Activated naive CD8-positive, alpha-beta T cell treated with anti-CD3 and anti-CD28 coated beads, Interleukin-2, amount 50 U/mL, for 24 hours (primary cell): ENCODE measurements at regions not wholly inside any gene's neighbourhood (a gene's known extent, or its start where the extent isn't known, plus 50 kb on each side); places are given as distances from the start of the nearest gene placed in this dataset.

Experiments used
- ATAC-seq: fragments of 150-1000 bp; cut with Tn5 transposase; one replicate; pipeline ENCODE4 v1.10.0; 2021
- DNase-seq: peaks from one replicate; pipeline ENCODE4 v3.0.0; 2021
- H3K27ac Mint-ChIP-seq: one replicate; pipeline ENCODE4 v1.8.0; 2021; ENCODE audit warnings: mild to moderate bottlenecking, mixed read lengths
- H3K27me3 Mint-ChIP-seq: one replicate; pipeline ENCODE4 v1.8.0; 2021; ENCODE audit warnings: mixed read lengths
- H3K36me3 Mint-ChIP-seq: one replicate; pipeline ENCODE4 v1.8.0; 2021; ENCODE audit warnings: low read depth, mixed read lengths
- H3K4me1 Mint-ChIP-seq: one replicate; pipeline ENCODE4 v1.8.0; 2021; ENCODE audit warnings: mixed read lengths
- H3K4me3 Mint-ChIP-seq: one replicate; pipeline ENCODE4 v1.8.0; 2021; ENCODE audit warnings: mild to moderate bottlenecking, moderate library complexity, mixed read lengths
- H3K9me3 Mint-ChIP-seq: one replicate; pipeline ENCODE4 v1.8.0; 2021; ENCODE audit warnings: mixed read lengths

DNA sequence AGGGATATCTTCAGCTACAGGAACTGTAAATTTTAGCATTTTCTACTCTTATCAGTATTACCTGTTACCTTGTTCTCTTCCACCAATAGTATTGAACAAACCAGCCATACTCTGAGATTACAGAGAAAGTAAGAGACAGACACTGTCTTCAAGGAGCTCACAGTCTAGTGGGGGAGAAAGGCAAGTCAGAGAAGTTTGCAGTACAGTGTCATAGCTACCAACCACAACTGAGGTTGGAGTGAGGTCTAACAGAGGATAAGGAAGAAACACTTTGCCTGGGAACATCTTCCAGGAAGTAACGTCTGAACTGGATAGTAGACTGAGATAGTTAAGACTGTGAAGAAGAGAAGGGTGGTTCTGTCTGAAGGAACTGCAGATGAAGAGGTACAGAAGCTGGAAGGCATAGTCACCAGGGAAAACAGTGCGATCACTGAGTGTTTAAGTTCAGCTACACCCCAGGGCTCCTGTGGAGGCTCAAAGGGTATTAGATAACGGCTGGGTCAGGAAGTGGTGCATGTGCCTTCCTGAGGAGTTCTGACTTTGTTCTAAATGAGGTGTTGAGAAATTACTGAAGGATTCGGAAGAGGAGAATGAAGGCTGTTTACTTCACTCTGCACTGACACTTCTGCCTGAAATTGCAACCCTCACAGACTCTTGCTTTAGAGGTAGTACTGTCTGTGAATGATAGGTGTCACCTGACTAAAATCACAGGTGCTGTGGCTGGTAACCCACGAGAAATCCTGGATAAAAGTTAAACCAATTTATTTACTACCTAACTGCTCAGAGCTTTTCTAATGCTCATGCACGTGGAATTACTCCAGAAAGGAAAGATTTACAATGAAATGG is 841.6 kb downstream of the MAT2B start:
- H3K4me3 Mint-ChIP-seq = no peak overlapping the region
- no peak overlapping the region for H3K27ac Mint-ChIP-seq
- no peaks in the 10 kb centered on the region for H3K27me3 Mint-ChIP-seq
- H3K4me1 Mint-ChIP-seq = no peaks in the 10 kb centered on the region
- H3K36me3 Mint-ChIP-seq = no peaks in the 10 kb centered on the region
- no peak for DNase-seq
- ATAC-seq = no peak
- H3K9me3 Mint-ChIP-seq = no peaks in the 10 kb centered on the region

DNA sequence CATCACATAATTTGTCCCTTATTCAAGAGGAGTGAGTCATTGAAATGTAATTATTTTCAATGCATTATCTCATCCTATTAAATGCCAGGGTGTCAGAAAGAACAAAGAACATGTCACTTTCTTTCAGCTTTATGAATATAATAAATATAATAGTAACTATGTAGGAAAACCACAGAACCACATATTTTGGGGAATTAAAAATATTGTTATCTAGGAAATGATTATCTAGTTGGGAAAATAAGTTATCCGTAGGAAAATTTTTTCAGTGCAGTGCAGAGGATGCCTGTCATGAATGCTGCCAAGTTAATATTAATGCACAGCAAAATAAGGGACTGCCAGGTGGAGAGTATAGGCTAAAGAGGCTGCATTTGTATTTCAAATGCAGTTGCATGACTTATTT is 844.8 kb downstream of the MAT2B start:
- Mint-ChIP-seq H3K27me3 (no peaks in the 10 kb centered on the region), H3K36me3 (no peaks in the 10 kb centered on the region)
- no peak for ATAC-seq

DNA sequence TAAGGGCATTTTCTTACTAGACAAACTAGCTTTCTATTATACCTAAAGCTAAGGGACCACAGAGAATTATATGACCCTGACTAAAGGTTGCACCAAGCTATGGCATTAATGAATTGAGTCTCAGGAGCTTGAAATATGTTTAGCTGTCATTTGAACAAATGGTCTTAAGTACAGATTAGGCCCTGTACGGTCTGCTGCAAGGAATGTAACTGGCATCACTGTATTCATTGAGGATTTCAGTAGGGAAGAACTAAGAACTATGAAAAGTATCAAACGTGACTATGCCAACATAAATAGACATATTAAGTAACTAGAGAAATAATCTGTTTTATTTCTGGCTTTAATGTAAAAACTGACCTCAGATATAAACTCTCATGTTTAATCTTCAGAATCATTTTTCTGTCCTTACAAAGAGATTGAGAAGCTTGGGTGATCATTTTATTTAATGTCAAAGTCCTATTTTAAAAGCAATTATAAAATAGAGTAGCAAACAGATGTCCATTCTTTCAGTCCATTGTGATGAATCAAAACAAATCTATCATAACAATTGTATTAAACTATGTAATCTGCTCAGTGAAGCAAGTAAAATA is 845.9 kb downstream of the MAT2B start:
- Mint-ChIP-seq H3K36me3 (no peaks in the 10 kb centered on the region), H3K9me3 (no peaks in the 10 kb centered on the region), H3K4me1 (no peaks in the 10 kb centered on the region), H3K27ac (no peak overlapping the region), H3K4me3 (no peak overlapping the region), H3K27me3 (no peaks in the 10 kb centered on the region)
- ATAC-seq (no peak), DNase-seq (no peak)

More for the DNA sequence above, 844.8 kb downstream of the MAT2B start:
- DNase-seq = no peak
- Mint-ChIP-seq H3K27ac (no peak overlapping the region), H3K4me1 (no peaks in the 10 kb centered on the region), H3K9me3 (no peaks in the 10 kb centered on the region), H3K4me3 (no peak overlapping the region)

DNA sequence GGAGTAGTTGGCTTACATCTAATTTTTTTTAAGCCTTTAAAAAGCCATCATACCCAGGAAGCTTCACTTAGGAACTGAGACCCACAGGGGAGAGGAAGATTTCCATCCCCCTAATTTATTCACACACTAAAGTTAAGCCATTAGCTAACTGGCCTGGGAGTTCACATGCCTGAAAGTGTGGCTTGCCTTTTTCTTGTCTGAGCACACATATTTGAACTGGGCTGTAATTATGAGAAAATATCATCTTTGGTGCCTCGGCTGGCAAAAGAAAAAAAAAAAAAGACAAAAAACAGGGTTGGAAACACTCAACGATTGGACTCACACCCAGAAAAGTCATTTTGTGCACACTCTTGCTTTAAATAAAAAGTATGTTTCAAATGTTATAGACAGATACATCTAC is 847.3 kb downstream of the MAT2B start:
- Mint-ChIP-seq H3K9me3 (no peaks in the 10 kb centered on the region), H3K27me3 (no peaks in the 10 kb centered on the region)

DNA sequence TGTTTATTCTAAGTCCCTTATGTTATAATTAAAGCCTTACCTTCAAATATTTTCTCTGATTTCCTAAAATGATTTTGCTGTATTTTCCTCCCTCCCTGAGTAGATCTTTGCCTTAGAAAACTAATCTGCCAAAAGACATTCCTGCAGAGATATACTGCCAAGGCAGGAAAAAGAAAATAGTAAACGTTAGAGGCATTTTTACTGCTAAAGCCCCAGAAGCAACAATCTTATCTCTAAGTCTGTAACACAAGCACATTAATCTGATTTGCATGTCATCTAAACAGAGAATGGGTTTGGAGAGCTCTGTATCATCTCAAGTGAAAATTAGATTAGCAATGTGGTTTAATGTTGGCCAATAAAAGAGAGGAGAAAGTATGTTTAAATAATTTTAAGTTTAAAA is 847.7 kb downstream of the MAT2B start:
- Mint-ChIP-seq H3K4me3 (no peak overlapping the region), H3K36me3 (no peaks in the 10 kb centered on the region), H3K27ac (no peak overlapping the region), H3K27me3 (no peaks in the 10 kb centered on the region), H3K9me3 (no peaks in the 10 kb centered on the region), H3K4me1 (no peaks in the 10 kb centered on the region)
- ATAC-seq (no peak), DNase-seq (no peak)

More for the DNA sequence above, 847.3 kb downstream of the MAT2B start:
- Mint-ChIP-seq H3K4me1 (no peaks in the 10 kb centered on the region), H3K27ac (no peak overlapping the region), H3K36me3 (no peaks in the 10 kb centered on the region), H3K4me3 (no peak overlapping the region)
- no peak for DNase-seq
- ATAC-seq = no peak

DNA sequence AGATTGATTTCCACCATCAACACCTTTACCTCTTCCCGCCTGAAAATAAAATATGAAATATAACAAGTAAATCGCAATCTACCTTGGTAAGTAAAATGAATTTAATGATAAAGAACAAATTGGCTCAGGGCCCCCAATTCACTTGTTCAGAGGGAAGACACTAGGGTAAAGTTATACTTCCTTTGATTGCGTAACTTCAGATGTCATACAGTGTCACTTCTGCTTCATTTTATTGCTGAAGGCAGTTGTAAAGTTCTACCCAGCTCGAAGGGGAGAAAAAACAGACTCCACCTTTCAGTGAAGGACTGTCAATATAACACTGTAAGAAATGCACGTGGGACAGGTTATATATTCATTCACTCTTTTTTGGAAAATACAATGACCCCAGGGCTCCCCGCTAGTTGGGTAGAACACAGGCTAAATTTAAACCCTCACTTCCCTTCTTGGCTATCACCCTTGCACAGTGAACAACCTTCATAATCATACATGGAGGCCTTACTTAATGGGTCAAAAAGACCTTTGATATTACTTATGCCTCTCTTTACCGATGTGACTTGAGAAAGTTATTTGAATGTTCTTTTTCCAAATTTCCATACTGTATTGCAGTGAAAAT is 848.8 kb downstream of the MAT2B start:
- H3K9me3 Mint-ChIP-seq = no peaks in the 10 kb centered on the region
- H3K27ac Mint-ChIP-seq = no peak overlapping the region
- no peaks in the 10 kb centered on the region for H3K27me3 Mint-ChIP-seq
- H3K36me3 Mint-ChIP-seq = no peaks in the 10 kb centered on the region
- DNase-seq = no peak
- ATAC-seq = no peak
- no peak overlapping the region for H3K4me3 Mint-ChIP-seq
- H3K4me1 Mint-ChIP-seq = no peaks in the 10 kb centered on the region

DNA sequence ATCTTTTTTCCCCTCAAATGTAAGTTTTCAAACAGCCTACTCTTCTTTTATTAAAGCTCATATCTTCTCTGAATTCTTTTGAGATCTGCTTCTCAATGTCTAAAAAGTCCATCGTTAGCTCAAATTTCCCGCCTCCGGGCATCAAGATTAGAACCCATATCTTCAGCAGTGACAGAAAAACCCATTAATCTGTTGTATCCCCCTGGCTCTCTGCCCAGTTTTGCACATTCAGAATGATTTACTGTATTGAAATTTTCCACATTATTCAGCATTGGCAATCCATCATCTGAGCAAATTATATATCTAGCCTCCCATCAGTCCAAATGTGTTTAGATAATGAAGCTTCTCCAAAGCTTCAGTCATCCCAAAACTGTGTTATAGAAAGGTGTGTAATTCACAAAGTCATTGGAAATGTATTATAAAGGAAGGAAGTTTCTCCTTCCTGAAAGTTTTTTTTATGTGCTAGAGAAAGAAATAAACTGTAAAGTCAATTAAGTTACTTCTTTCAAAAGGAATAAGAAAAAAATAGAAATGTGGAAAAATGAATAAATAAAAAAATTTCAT is 849.9 kb downstream of the MAT2B start:
- no peaks in the 10 kb centered on the region for H3K27me3 Mint-ChIP-seq
- H3K4me3 Mint-ChIP-seq = no peak overlapping the region
- ATAC-seq (no peak), DNase-seq (no peak)
- H3K4me1 Mint-ChIP-seq = no peaks in the 10 kb centered on the region
- no peak overlapping the region for H3K27ac Mint-ChIP-seq
- H3K9me3 Mint-ChIP-seq = no peaks in the 10 kb centered on the region
- no peaks in the 10 kb centered on the region for H3K36me3 Mint-ChIP-seq

DNA sequence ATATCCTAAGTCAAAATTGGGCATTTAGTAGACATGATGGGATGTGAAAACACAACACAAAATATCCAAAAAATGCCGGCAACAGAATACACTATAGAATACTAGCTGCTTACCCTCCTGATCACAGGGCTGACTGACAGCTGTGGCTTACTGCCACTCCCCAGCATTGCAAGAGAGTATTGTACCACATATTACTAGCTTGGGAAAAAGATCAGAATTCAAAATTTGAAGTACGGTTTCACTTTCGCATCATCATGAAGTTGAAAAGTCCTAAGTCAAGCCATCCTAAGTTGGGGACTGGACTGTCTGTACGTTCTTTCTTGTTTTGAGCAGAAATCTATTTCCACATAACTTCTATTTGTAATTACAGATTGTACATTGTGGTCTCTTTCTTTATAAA is 851.4 kb downstream of the MAT2B start:
- H3K4me1 Mint-ChIP-seq = no peaks in the 10 kb centered on the region
- no peaks in the 10 kb centered on the region for H3K9me3 Mint-ChIP-seq
- no peak overlapping the region for H3K27ac Mint-ChIP-seq
- H3K4me3 Mint-ChIP-seq = no peak overlapping the region
- ATAC-seq = no peak
- H3K27me3 Mint-ChIP-seq = no peaks in the 10 kb centered on the region
- H3K36me3 Mint-ChIP-seq = no peaks in the 10 kb centered on the region
- DNase-seq = no peak

DNA sequence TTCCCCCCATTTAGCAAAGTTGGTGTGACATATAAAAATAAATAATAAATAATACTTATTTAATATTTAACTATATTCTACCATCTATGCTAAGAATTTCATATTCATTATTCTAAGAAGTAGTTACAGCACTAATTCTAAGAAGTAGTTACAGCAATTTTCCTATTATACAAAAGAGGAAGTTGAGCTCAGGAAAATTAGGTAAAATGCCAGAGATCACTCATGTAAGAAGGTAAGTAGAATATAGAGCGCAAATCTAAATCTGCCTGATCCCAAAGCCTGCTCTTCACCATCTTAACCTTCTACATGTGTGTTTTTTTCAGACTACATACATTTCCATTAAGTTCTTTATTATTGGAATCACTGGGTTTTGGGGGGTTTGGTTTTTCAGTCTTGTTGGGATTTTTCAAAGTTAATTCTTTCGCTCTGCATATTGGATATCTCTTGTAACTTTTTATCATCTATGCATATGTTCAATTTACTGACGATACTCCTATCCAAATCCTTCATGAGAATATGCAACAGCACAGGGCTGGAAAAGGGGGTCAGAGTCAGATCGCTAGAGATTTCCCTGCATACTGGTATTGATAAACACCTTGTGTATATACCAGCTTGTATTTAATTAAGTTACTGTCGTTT is 852.1 kb downstream of the MAT2B start:
- DNase-seq (no peak), ATAC-seq (no peak)
- Mint-ChIP-seq H3K9me3 (no peaks in the 10 kb centered on the region), H3K36me3 (no peaks in the 10 kb centered on the region), H3K4me1 (no peaks in the 10 kb centered on the region), H3K27ac (no peak overlapping the region), H3K27me3 (no peaks in the 10 kb centered on the region), H3K4me3 (no peak overlapping the region)

DNA sequence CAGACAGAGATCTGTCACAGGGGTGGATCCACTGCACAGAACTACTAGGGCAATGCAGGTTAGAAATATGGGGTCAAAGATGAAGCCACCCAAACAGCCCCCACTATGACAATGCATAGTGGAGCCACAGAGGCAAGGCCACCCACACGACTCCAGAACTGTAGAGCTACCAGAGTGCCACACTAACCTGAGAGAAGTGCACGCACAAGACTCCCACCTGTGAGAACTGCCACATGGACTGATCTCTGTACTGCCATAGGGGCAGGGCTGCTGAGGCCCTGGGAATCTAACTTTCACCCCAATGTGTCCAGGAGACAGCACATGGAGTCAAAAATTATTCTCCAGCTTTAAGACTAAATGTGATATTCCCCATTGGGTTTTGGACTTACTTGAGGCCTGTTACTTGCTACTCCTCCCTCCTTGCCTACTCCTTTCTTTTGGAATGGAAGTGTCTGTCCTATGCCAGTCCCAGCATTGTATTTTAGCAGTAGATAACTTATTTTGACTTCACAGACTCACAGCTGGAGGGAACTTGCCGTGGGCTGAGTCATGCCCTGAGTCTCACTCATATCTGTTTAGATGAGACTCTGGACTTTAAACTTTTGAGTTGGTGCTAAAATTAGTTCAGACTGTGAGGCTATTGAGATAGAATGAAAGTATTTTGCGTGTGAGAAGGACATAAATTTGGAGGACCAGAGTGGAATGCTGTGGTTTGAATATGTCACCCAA is 853.3 kb downstream of the MAT2B start:
- Mint-ChIP-seq H3K27me3 (no peaks in the 10 kb centered on the region), H3K36me3 (no peaks in the 10 kb centered on the region), H3K9me3 (no peaks in the 10 kb centered on the region), H3K27ac (no peak overlapping the region), H3K4me1 (no peaks in the 10 kb centered on the region), H3K4me3 (no peak overlapping the region)
- no peak for ATAC-seq
- DNase-seq = no peak

DNA sequence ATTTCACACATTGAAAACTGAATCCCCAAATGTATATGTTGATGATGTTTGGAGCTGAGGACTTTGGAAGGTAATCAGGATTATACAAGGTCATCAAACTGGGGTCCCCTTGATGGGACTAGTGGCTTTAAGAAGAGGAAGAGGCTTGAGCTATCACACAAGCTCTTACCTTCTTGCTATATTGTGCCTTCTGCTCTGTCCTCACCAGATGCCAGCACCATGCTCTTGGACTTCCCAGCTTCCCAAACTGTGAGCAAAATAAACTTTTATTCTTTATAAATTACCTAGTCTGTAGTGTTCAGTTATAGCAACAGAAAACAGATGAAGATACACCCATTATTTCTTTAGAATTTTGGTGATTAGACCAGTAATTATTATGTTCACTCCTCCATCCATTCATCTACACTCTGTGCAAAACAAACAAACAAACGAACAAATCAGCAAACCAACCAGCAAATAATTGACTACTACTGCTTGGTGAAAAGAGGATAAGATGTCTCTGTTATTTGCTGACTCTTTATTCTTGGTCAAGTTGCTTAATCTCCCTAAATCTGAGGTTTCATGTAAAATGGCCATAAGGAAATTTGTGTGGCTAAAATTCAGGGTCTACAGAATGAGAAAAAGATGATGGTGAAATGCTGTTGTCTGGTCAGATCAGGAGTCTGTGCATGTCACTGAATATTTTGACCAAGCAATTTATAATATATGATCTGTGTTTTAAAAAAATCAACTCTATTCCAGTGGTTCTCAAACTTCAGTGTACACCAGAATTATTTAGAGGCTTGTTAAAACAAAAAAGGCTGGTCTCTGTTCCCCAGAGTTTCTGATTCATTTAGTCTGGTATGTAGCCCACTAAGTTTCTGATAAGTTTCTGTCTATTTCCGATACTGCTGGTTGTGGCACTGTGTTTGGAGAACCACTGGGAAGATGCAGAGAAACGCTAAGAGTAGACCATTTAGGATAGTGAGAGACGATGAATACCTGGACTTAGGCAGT is 854.1 kb downstream of the MAT2B start:
- Mint-ChIP-seq H3K9me3 (no peaks in the 10 kb centered on the region), H3K36me3 (no peaks in the 10 kb centered on the region), H3K4me1 (no peaks in the 10 kb centered on the region), H3K27ac (no peak overlapping the region), H3K27me3 (no peaks in the 10 kb centered on the region), H3K4me3 (no peak overlapping the region)
- DNase-seq (no peak), ATAC-seq (no peak)

DNA sequence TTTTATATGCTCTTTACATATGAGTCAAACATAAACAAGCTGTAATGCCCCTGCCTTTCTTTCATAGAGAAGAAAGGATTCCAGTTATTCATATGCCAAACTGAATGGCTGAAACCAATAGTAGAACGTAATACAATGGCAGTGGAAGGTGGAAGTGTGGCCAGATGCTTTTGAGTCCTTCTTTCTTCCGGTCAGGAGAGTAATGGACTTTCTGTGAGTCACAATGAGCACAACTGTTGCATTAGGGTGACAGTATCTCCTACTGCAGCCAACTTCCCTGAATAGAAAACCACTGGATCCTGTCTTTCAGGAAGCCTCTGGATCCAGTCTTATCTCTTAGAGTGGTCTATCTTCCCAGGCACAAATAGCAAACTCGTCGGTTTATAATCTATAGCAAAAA is 855.2 kb downstream of the MAT2B start:
- Mint-ChIP-seq H3K9me3 (no peaks in the 10 kb centered on the region), H3K27me3 (no peaks in the 10 kb centered on the region), H3K4me3 (no peak overlapping the region), H3K36me3 (no peaks in the 10 kb centered on the region), H3K27ac (no peak overlapping the region), H3K4me1 (no peaks in the 10 kb centered on the region)
- ATAC-seq (no peak), DNase-seq (no peak)

DNA sequence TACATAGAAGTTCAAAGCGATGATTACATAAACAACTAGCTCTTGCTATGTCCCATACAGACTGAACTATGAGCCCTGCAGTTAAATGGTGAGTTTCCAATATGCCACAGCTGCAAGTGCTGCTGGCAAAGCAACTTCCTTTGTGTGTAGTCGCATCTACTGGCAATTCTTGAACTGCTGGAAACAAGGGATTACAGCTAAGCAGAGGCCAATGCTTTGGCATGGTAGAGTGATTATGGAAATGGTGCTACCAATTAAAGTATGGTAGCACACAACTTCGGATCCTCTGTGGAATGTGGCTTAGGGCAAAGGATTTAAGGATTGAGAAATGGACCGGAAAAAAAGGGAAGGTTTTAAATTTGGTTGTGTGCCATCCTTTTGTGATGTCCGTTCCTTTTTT is 856.6 kb downstream of the MAT2B start:
- ATAC-seq (no peak), DNase-seq (no peak)
- Mint-ChIP-seq H3K27me3 (no peaks in the 10 kb centered on the region), H3K27ac (no peak overlapping the region), H3K4me3 (no peak overlapping the region), H3K36me3 (no peaks in the 10 kb centered on the region), H3K4me1 (no peaks in the 10 kb centered on the region), H3K9me3 (no peaks in the 10 kb centered on the region)
